HEK293 (cell line): ENCODE measurements at regions not wholly inside any gene's neighbourhood (a gene's known extent, or its start where the extent isn't known, plus 50 kb on each side); places are given as distances from the start of the nearest gene placed in this dataset.

ENCODE experiments used
- CTCF ChIA-PET: fragments of 350-600 bp; formaldehyde crosslinking; extraction: SDS; loops from one replicate; lab custom pipeline; 2021; ENCODE audit warnings: antibody characterized with exemption; lab: Yijun Ruan, JAX
- POLR2A ChIA-PET: fragments of 300-600 bp; formaldehyde crosslinking; extraction: SDS; loops from one replicate; lab custom pipeline; 2020; ENCODE audit warnings: antibody characterized with exemption, inconsistent platforms; lab: Yijun Ruan, JAX
- H3K27ac ChIP-seq: fragments of 200-500 bp; sonication (Bioruptor generic); 2 replicates; pipeline ENCODE4 v1.5.1; 2014; ENCODE audit warnings: low read depth, low read length, control low read depth, inconsistent platforms; ENCODE audit errors: extremely low read depth
- H3K36me3 ChIP-seq, 2 experiments: fragments of 200-500 bp in 1 of 2; sonication (Bioruptor generic) in 1 of 2; 1 replicate in 1 of 2; 2 replicates in 1 of 2; pipeline ENCODE4 v1.5.1; 2014 to 2017; ENCODE audit warnings: inconsistent platforms in 2 of 2, low read length in 2 of 2; ENCODE audit not compliant: control insufficient read depth in 2 of 2, insufficient read depth in 1 of 2
- H3K4me1 ChIP-seq: fragments of 200-500 bp; sonication (Bioruptor generic); 2 replicates; pipeline ENCODE4 v1.5.1; 2014; ENCODE audit warnings: mild to moderate bottlenecking, low read length, inconsistent platforms; ENCODE audit not compliant: control insufficient read depth, insufficient read depth
- H3K4me3 ChIP-seq: 2 replicates; pipeline ENCODE4 v1.5.1; 2011; ENCODE audit warnings: low read depth, mild to moderate bottlenecking, control low read depth, low read length, moderate library complexity
- H3K9me3 ChIP-seq: fragments of 200-500 bp; sonication (Bioruptor generic); 2 replicates; pipeline ENCODE4 v1.5.1; 2014; ENCODE audit warnings: low read depth, low read length, inconsistent platforms; ENCODE audit not compliant: control insufficient read depth, insufficient read depth
- BCL11A ChIP-seq: fragments of 450-650 bp; formaldehyde crosslinking; IDR thresholded peaks from 2 replicates; pipeline ENCODE4 v1.5.1; 2016; ENCODE audit warnings: low read depth, missing biosample characterization, missing genetic modification characterization
- HOXA7 ChIP-seq: sonication (generic); formaldehyde crosslinking; IDR thresholded peaks from 2 replicates; pipeline ENCODE4 v1.8.1; 2022; ENCODE audit warnings: missing genetic modification reagents, borderline replicate concordance
- MEIS1 ChIP-seq: sonication (generic); formaldehyde crosslinking; IDR thresholded peaks from 2 replicates; pipeline ENCODE4 v1.8.1; 2022; ENCODE audit warnings: missing genetic modification reagents, mild to moderate bottlenecking, borderline replicate concordance
- PRDM1 ChIP-seq: fragments of 450-650 bp; formaldehyde crosslinking; IDR thresholded peaks from 2 replicates; pipeline ENCODE4; 2016; ENCODE audit warnings: missing biosample characterization, missing genetic modification characterization
- REPIN1 ChIP-seq: fragments of 450-650 bp; formaldehyde crosslinking; IDR thresholded peaks from 2 replicates; pipeline ENCODE4 v1.5.1; 2017; ENCODE audit warnings: missing biosample characterization, missing genetic modification characterization, low read depth
- ZBTB1 ChIP-seq: fragments of 450-650 bp; formaldehyde crosslinking; IDR thresholded peaks from 2 replicates; pipeline ENCODE4 v1.5.1; 2016; ENCODE audit warnings: missing biosample characterization, missing genetic modification characterization
- ZBTB48 ChIP-seq: fragments of 450-650 bp; formaldehyde crosslinking; IDR thresholded peaks from 2 replicates; pipeline ENCODE4 v1.5.1; 2016; ENCODE audit warnings: missing biosample characterization, missing genetic modification characterization
- ZBTB49 ChIP-seq: fragments of 450-650 bp; formaldehyde crosslinking; IDR thresholded peaks from 2 replicates; pipeline ENCODE4 v1.5.1; 2016; ENCODE audit warnings: missing biosample characterization, missing genetic modification characterization, low read depth
- ZNF121 ChIP-seq: fragments of 450-650 bp; formaldehyde crosslinking; IDR thresholded peaks from 2 replicates; pipeline ENCODE4 v1.5.1; 2016; ENCODE audit warnings: missing biosample characterization, missing genetic modification characterization
- ZNF311 ChIP-seq: fragments of 450-650 bp; formaldehyde crosslinking; IDR thresholded peaks from 2 replicates; pipeline ENCODE4 v1.5.1; 2017; ENCODE audit warnings: missing biosample characterization, missing genetic modification characterization, borderline replicate concordance
- ZNF324 ChIP-seq: fragments of 450-650 bp; formaldehyde crosslinking; IDR thresholded peaks from 2 replicates; pipeline ENCODE4 v1.5.1; 2016; ENCODE audit warnings: missing biosample characterization, missing genetic modification characterization
- ZNF341 ChIP-seq: fragments of 450-650 bp; formaldehyde crosslinking; IDR thresholded peaks from 2 replicates; pipeline ENCODE4; 2016; ENCODE audit warnings: low read depth, missing biosample characterization, missing genetic modification characterization
- ZNF37A ChIP-seq: fragments of 450-650 bp; IDR thresholded peaks from 2 replicates; pipeline ENCODE4 v1.5.1; 2018; ENCODE audit warnings: missing biosample characterization, missing genetic modification characterization
- ZNF423 ChIP-seq: fragments of 450-650 bp; formaldehyde crosslinking; IDR thresholded peaks from 2 replicates; pipeline ENCODE4 v1.5.1; 2016; ENCODE audit warnings: missing biosample characterization, missing genetic modification characterization
- ZNF473 ChIP-seq: fragments of 450-650 bp; formaldehyde crosslinking; IDR thresholded peaks from 2 replicates; pipeline ENCODE4 v1.5.1; 2017; ENCODE audit warnings: missing biosample characterization, missing genetic modification characterization
- ZNF514 ChIP-seq: fragments of 450-650 bp; formaldehyde crosslinking; IDR thresholded peaks from 2 replicates; pipeline ENCODE4 v1.5.1; 2016; ENCODE audit warnings: missing biosample characterization, missing genetic modification characterization
- ZNF548 ChIP-seq: fragments of 450-650 bp; formaldehyde crosslinking; IDR thresholded peaks from 2 replicates; pipeline ENCODE4 v1.5.1; 2016; ENCODE audit warnings: missing biosample characterization, missing genetic modification characterization
- ZNF555 ChIP-seq: fragments of 450-650 bp; formaldehyde crosslinking; conservative IDR thresholded peaks from 2 replicates; pipeline ENCODE4 v1.5.1; 2017; ENCODE audit warnings: missing biosample characterization, mild to moderate bottlenecking, missing genetic modification characterization, inconsistent platforms
- ZNF621 ChIP-seq: fragments of 450-650 bp; formaldehyde crosslinking; IDR thresholded peaks from 2 replicates; pipeline ENCODE4 v1.5.1; 2017; ENCODE audit warnings: missing biosample characterization, missing genetic modification characterization
- ZNF670 ChIP-seq: fragments of 450-650 bp; formaldehyde crosslinking; IDR thresholded peaks from 2 replicates; pipeline ENCODE4 v1.5.1; 2016; ENCODE audit warnings: missing biosample characterization, missing genetic modification characterization, low read depth
- ZNF707 ChIP-seq: fragments of 450-650 bp; formaldehyde crosslinking; IDR thresholded peaks from 2 replicates; pipeline ENCODE4 v1.5.1; 2016; ENCODE audit warnings: missing biosample characterization, missing genetic modification characterization
- ZNF843 ChIP-seq: fragments of 450-650 bp; formaldehyde crosslinking; IDR thresholded peaks from 2 replicates; pipeline ENCODE4 v1.5.1; 2016; ENCODE audit warnings: missing biosample characterization, missing genetic modification characterization
- ZSCAN16 ChIP-seq: fragments of 450-650 bp; formaldehyde crosslinking; IDR thresholded peaks from 2 replicates; pipeline ENCODE4 v1.5.1; 2016; ENCODE audit warnings: missing biosample characterization, missing genetic modification characterization
- ZXDB ChIP-seq: fragments of 450-650 bp; formaldehyde crosslinking; IDR thresholded peaks from 2 replicates; pipeline ENCODE4 v1.5.1; 2016; ENCODE audit warnings: missing biosample characterization, missing genetic modification characterization
- TF ChIP-seq, protein P1 (sequence below): fragments of 450-650 bp; formaldehyde crosslinking; IDR thresholded peaks from 2 replicates; pipeline ENCODE4 v1.5.1; 2016; ENCODE audit warnings: missing biosample characterization, missing genetic modification characterization
- TF ChIP-seq, protein P2 (sequence below): fragments of 450-650 bp; IDR thresholded peaks from 2 replicates; pipeline ENCODE4 v1.5.1; 2018; ENCODE audit warnings: missing biosample characterization, mild to moderate bottlenecking, missing genetic modification characterization
- TF ChIP-seq, protein P3 (sequence below): fragments of 450-650 bp; formaldehyde crosslinking; IDR thresholded peaks from 2 replicates; pipeline ENCODE4 v1.5.1; 2017; ENCODE audit warnings: missing biosample characterization, missing genetic modification characterization

DNA sequence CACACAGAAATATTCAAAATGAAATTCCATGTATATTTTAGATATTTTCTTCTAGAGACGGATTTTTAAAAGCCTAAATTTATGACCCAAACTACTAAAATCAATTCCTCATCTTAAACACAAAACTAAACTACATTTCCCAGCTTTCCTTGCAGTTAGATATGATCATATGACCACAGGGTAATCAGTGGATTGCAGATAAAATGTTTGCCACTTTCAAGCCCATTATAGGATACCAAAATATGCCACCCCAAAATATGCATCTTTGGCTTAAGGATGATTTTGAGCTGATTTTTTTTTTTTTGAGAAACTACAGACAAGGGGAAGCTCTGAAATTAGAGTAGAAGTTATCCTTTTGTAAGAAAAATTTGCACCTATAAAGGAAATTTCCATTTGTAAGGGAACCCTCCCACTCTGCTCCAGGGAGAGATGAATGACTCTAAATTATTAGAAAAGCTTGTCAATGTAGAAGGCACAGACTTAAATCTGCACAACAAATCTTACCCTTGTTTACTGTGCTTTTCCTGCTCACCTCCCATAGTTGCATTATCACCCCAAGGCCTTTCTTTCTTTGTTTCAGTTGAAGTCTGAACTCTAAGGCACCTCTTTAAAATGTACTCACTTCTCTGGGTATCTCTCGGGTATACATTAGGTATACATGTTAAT is 503.0 kb downstream of the PDHA2 start:
- no peak overlapping the region for H3K27ac ChIP-seq
- POLR2A ChIA-PET = no interaction called here
- no peak overlapping the region for H3K4me3 ChIP-seq
- TF ChIP-seq ZNF514 (tag by site-specific recombination) (no peak), ZNF311 (no peak), ZNF423 (tag by site-specific recombination) (no peak), HOXA7 (CRISPR knock-in tag) (no peak), ZNF670 (no peak), ZSCAN16 (tag by site-specific recombination) (no peak), ZNF843 (tag by site-specific recombination) (no peak), REPIN1 (tag by site-specific recombination) (no peak), ZBTB49 (tag by site-specific recombination) (no peak)
- TF ChIP-seq, all 188 proteins: peak for 0
- no peaks in the 10 kb centered on the region for H3K9me3 ChIP-seq
- no peaks in the 10 kb centered on the region for H3K4me1 ChIP-seq
- H3K36me3 ChIP-seq = no peaks in the 10 kb centered on the region
- CTCF ChIA-PET = interaction anchor here (0.6 kb wide), 1 partner anchor 25 kb away, joined by 3 read pairs; no protein-coding TSS in a partner anchor

- Histone ChIP-seq H3K36me3 (no peaks in the 10 kb centered on the region), H3K27ac (no peak overlapping the region)
- TF ChIP-seq ZNF548 (no peak), ZNF707 (tag by site-specific recombination) (no peak), ZNF121 (no peak), ZBTB48 (tag by site-specific recombination) (no peak), ZNF324 (tag by site-specific recombination) (no peak), ZNF670 (no peak), MEIS1 (CRISPR knock-in tag) (no peak), ZNF555 (tag by site-specific recombination) (no peak)
- TF ChIP-seq, protein P1, sequence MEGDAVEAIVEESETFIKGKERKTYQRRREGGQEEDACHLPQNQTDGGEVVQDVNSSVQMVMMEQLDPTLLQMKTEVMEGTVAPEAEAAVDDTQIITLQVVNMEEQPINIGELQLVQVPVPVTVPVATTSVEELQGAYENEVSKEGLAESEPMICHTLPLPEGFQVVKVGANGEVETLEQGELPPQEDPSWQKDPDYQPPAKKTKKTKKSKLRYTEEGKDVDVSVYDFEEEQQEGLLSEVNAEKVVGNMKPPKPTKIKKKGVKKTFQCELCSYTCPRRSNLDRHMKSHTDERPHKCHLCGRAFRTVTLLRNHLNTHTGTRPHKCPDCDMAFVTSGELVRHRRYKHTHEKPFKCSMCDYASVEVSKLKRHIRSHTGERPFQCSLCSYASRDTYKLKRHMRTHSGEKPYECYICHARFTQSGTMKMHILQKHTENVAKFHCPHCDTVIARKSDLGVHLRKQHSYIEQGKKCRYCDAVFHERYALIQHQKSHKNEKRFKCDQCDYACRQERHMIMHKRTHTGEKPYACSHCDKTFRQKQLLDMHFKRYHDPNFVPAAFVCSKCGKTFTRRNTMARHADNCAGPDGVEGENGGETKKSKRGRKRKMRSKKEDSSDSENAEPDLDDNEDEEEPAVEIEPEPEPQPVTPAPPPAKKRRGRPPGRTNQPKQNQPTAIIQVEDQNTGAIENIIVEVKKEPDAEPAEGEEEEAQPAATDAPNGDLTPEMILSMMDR = no peak
- TF ChIP-seq, all 188 proteins: peak for 0
- CTCF ChIA-PET = interaction anchor here (0.6 kb wide), 1 partner anchor 497 kb away, joined by 3 read pairs; no protein-coding TSS in a partner anchor
- H3K9me3 ChIP-seq = no peaks in the 10 kb centered on the region
- POLR2A ChIA-PET = no interaction called here
- H3K4me1 ChIP-seq = no peaks in the 10 kb centered on the region
- H3K4me3 ChIP-seq = no peak overlapping the region
Measured at GRCh38 chr4:96343836-96344235, 503.9 kb downstream of the PDHA2 start.

DNA sequence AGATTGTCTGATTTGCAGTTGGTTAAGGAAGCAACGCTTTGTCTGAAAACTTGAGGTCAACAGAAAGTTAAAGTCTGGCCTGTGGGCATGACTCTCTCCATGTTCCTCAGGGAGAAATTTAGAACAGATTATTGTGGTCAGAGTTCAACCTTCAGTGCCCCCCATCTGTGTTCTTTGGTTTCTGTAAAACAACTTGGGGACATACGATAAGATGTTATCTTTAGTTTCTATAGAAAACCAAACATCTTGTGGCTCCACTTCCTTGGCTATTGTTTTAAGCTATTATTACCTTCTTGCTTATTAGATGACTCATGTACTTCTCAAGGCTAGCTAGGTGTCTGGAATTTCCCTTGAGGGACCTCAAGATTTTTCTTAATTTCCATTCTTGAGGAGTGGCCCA is 507.7 kb downstream of the PDHA2 start:
- no peaks in the 10 kb centered on the region for H3K9me3 ChIP-seq
- no peaks in the 10 kb centered on the region for H3K36me3 ChIP-seq
- ChIA-PET POLR2A (no interaction called here), CTCF (interaction anchor here (0.6 to 0.7 kb wide), 2 partner anchors 545 to 1192 kb away, joined by 3 to 5 read pairs; no protein-coding TSS in a partner anchor)
- H3K27ac ChIP-seq = no peak overlapping the region
- H3K4me1 ChIP-seq = no peaks in the 10 kb centered on the region
- no peak overlapping the region for H3K4me3 ChIP-seq
- TF ChIP-seq ZBTB48 (tag by site-specific recombination) (no peak), ZNF37A (tag by site-specific recombination) (no peak), ZXDB (no peak), PRDM1 (tag by site-specific recombination) (no peak), ZNF341 (tag by site-specific recombination) (no peak), BCL11A (tag by site-specific recombination) (no peak), ZNF324 (tag by site-specific recombination) (no peak), ZBTB1 (tag by site-specific recombination) (no peak), ZNF473 (tag by site-specific recombination) (no peak), ZNF621 (no peak)
- TF ChIP-seq, protein P2, sequence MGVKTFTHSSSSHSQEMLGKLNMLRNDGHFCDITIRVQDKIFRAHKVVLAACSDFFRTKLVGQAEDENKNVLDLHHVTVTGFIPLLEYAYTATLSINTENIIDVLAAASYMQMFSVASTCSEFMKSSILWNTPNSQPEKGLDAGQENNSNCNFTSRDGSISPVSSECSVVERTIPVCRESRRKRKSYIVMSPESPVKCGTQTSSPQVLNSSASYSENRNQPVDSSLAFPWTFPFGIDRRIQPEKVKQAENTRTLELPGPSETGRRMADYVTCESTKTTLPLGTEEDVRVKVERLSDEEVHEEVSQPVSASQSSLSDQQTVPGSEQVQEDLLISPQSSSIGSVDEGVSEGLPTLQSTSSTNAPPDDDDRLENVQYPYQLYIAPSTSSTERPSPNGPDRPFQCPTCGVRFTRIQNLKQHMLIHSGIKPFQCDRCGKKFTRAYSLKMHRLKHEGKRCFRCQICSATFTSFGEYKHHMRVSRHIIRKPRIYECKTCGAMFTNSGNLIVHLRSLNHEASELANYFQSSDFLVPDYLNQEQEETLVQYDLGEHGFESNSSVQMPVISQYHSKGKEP (tag by site-specific recombination) = no peak
- TF ChIP-seq, protein P3, sequence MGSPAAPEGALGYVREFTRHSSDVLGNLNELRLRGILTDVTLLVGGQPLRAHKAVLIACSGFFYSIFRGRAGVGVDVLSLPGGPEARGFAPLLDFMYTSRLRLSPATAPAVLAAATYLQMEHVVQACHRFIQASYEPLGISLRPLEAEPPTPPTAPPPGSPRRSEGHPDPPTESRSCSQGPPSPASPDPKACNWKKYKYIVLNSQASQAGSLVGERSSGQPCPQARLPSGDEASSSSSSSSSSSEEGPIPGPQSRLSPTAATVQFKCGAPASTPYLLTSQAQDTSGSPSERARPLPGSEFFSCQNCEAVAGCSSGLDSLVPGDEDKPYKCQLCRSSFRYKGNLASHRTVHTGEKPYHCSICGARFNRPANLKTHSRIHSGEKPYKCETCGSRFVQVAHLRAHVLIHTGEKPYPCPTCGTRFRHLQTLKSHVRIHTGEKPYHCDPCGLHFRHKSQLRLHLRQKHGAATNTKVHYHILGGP (tag by site-specific recombination) = no peak
